GM23248 (cell line): ENCODE measurements at regions not wholly inside any gene's neighbourhood (a gene's known extent, or its start where the extent isn't known, plus 50 kb on each side); places are given as distances from the start of the nearest gene placed in this dataset.

Source experiments
- DNase-seq: peaks from one replicate; pipeline ENCODE4 v3.0.0-alpha.2; 2015
- H2AFZ ChIP-seq: fragments of 200-600 bp; sonication (generic); 2 replicates; pipeline ENCODE4 v1.6.1; 2016; ENCODE audit warnings: antibody characterized with exemption
- H3F3A ChIP-seq: fragments of 200-600 bp; sonication (generic); 2 replicates; pipeline ENCODE4 v1.6.1; 2016; ENCODE audit warnings: mild to moderate bottlenecking, antibody characterized with exemption, mixed run types; ENCODE audit not compliant: insufficient read depth
- H3K27ac ChIP-seq: fragments of 200-600 bp; sonication (generic); 2 replicates; pipeline ENCODE4 v1.5.1; 2016; ENCODE audit warnings: mild to moderate bottlenecking
- H3K27me3 ChIP-seq: fragments of 200-600 bp; sonication (generic); replicated peaks from 2 replicates; pipeline ENCODE4 v1.6.1; 2016; ENCODE audit warnings: mild to moderate bottlenecking; ENCODE audit not compliant: insufficient read depth
- H3K36me3 ChIP-seq: fragments of 200-600 bp; sonication (generic); 2 replicates; pipeline ENCODE4 v1.6.1; 2016; ENCODE audit warnings: low read depth, mild to moderate bottlenecking
- H3K4me1 ChIP-seq: fragments of 200-600 bp; sonication (generic); 2 replicates; pipeline ENCODE4 v1.6.1; 2016; ENCODE audit warnings: mild to moderate bottlenecking; ENCODE audit not compliant: insufficient read depth
- H3K4me2 ChIP-seq: fragments of 200-600 bp; sonication (generic); one replicate; pipeline ENCODE4 v1.6.1; 2016; ENCODE audit warnings: mild to moderate bottlenecking; ENCODE audit not compliant: unreplicated experiment
- H3K4me3 ChIP-seq: fragments of 200-600 bp; sonication (generic); 2 replicates; pipeline ENCODE4 v1.5.1; 2016; ENCODE audit warnings: mild to moderate bottlenecking
- H3K79me2 ChIP-seq: fragments of 200-600 bp; sonication (generic); 2 replicates; pipeline ENCODE4 v1.6.1; 2016; ENCODE audit warnings: mild to moderate bottlenecking; ENCODE audit not compliant: insufficient read depth
- H3K9ac ChIP-seq: fragments of 200-600 bp; sonication (generic); 2 replicates; pipeline ENCODE4 v1.6.1; 2016; ENCODE audit warnings: mild to moderate bottlenecking
- H3K9me2 ChIP-seq: fragments of 200-600 bp; sonication (generic); 2 replicates; pipeline ENCODE4 v1.6.1; 2016; ENCODE audit warnings: mixed run types, mild to moderate bottlenecking, moderate library complexity; ENCODE audit not compliant: insufficient read depth
- H3K9me3 ChIP-seq: fragments of 200-600 bp; sonication (generic); one replicate; pipeline ENCODE4 v1.6.1; 2017; ENCODE audit warnings: low read depth
- H4K20me1 ChIP-seq: fragments of 200-600 bp; sonication (generic); 2 replicates; pipeline ENCODE4 v1.6.0; 2016; ENCODE audit not compliant: insufficient read depth
- EZH2 ChIP-seq: fragments of 200-600 bp; sonication (generic); IDR thresholded peaks from 2 replicates; pipeline ENCODE4 v1.6.1; 2018; ENCODE audit warnings: antibody characterized with exemption, mild to moderate bottlenecking; ENCODE audit not compliant: insufficient read depth, poor library complexity, severe bottlenecking
- EZH2phosphoT487 ChIP-seq: fragments of 200-600 bp; sonication (generic); IDR thresholded peaks from 2 replicates; pipeline ENCODE4 v1.6.1; 2018; ENCODE audit warnings: antibody characterized with exemption, moderate library complexity, mild to moderate bottlenecking, low read depth; ENCODE audit not compliant: insufficient read depth
- WGBS, 2 experiments: methylation state at CpG; one replicate each; pipeline ENCODE4 v1.1.6; 2015 to 2017; ENCODE audit warnings: low lambda C conversion rate in 2 of 2, low coverage in 1 of 2; ENCODE audit errors: missing lambda C conversion rate in 2 of 2; 5-methylcytosine and 5-hydroxymethylcytosine counted together
- in situ Hi-C: fragments of 300-500 bp; cut with MboI; formaldehyde crosslinking; loops from 2 replicates; pipeline ENCODE4 v1.15.0; 2020

- Histone ChIP-seq H3K27ac (no peak overlapping the region), H3K9me2 (no peaks in the 10 kb centered on the region), H3K27me3 (no peaks in the 10 kb centered on the region), H3K4me2 (no peak overlapping the region), H3K9me3 (no peaks in the 10 kb centered on the region), H3K4me1 (no peaks in the 10 kb centered on the region), H2AFZ (no peak overlapping the region), H3K36me3 (no peaks in the 10 kb centered on the region), H3K4me3 (no peak overlapping the region), H3K79me2 (peaks cover 51% of the 10 kb centered on the region), H3F3A (no peaks in the 10 kb centered on the region), H3K9ac (no peak overlapping the region), H4K20me1 (no peaks in the 10 kb centered on the region)
- TF ChIP-seq EZH2 (no peak), EZH2phosphoT487 (no peak)
- 84 to 87% methylated on average over 5 of the region's 5 CpGs for WGBS, 2 experiments
- no peak for DNase-seq
- in situ Hi-C loops, result no loop called here
These were observed 211.7 kb downstream of the GLI2 start for GRCh38 chr2:120947327-120947726.

DNA sequence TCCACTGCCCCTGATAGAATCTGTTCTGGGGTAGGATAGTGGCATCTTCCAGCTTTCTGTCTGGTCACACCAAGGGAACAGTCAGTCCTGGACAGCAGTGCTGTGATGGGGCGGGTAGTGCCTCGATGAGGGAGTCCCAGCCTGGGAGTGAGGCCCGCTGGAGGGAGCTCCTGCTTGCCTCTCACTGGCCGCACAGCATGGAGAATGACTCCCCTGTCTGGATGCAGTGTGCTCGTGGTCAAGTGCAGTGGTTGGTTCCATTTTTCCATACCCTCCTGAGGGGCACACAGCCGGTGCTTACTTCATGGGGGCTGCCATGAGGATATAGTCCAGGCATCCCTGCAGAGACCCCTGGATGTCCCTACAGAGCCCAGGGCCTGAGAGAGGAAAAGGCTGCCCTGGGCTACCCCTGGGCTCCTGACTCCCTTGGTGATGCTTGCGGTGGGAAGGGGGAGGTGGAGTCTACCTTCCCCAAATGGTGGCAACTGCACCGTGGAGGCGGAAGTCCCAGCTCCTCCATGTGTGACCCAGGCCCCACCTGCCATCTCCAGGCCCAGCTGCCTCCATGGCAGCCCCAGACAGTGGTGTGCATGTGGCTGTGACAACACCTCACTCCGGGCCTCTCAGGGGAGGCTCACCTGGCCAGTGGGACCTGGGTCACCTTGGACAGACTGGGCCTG lies 212.5 kb downstream of the GLI2 start:
- H3F3A ChIP-seq, result no peaks in the 10 kb centered on the region
- H3K27ac ChIP-seq, result no peak overlapping the region
- H3K4me3 ChIP-seq, result no peak overlapping the region
- H3K4me1 ChIP-seq, result no peaks in the 10 kb centered on the region
- H3K4me2 ChIP-seq, result no peak overlapping the region
- WGBS, 2 experiments, result 88 to 89% methylated on average over 10 of the region's 10 CpGs
- H3K79me2 ChIP-seq, result peaks cover 44% of the 10 kb centered on the region
- H3K36me3 ChIP-seq, result no peaks in the 10 kb centered on the region
- no peaks in the 10 kb centered on the region for H4K20me1 ChIP-seq
- H3K9me3 ChIP-seq, result no peaks in the 10 kb centered on the region
- H3K9me2 ChIP-seq, result no peaks in the 10 kb centered on the region
- TF ChIP-seq EZH2phosphoT487 (no peak), EZH2 (no peak)
- no peak overlapping the region for H3K9ac ChIP-seq
- in situ Hi-C loops, result no loop called here
- no peaks in the 10 kb centered on the region for H3K27me3 ChIP-seq
- no peak for DNase-seq
- H2AFZ ChIP-seq, result no peak overlapping the region

GRCh38 chr2:120948662-120949011 lies 213.0 kb downstream of the GLI2 start:
- H3K36me3 ChIP-seq, result no peaks in the 10 kb centered on the region
- H4K20me1 ChIP-seq, result no peaks in the 10 kb centered on the region

DNA sequence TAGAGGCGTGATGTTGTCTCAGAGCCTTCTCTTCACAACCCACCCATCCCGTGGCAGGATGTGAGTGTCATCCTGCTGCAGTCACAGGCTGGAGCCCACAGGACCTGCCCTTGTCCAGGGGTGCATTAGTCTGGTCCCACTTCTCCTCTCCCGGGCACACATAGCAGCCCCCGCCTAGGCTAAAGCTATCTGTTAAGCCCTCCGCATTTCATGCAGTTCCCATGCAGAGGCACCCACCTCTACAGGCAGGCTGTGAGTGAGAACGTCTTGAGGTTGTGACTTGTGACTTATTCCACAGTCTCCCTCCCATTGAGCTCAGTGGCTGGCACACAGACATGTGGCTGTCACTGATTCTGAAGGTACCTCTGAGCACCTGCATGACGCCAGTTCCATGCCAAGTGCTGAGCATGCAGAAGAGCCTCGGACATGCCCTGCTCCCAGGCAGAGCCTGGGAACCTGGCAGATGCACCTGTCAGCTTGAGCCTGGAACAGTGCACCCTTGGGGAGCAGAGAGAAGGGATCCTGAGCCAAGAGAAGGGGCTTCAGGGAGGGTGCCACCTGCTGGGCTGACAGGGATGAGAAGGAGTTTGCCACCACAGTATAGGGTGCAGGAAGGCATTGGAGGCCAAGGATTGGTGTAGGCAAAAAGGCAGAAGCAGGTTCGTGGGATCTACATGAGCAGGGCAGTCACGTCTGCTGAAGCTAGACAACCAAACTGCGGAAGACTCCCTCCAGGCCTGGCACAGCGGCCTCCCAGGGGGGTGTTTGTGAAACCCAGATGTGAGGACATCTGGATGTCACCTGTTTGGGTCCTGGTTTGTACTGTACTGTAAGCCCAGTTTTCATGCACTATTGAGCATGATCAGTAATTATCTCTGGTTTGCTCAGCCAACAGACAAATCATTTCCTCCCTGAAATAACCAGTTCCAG lies 213.6 kb downstream of the GLI2 start:
- H4K20me1 ChIP-seq, result no peaks in the 10 kb centered on the region
- no peaks in the 10 kb centered on the region for H3K9me2 ChIP-seq
- in situ Hi-C loops, result no loop called here
- no peak overlapping the region for H2AFZ ChIP-seq
- 94 to 95% methylated on average over 12 of the region's 12 CpGs for WGBS, 2 experiments
- H3K27ac ChIP-seq, result no peak overlapping the region
- H3K9me3 ChIP-seq, result no peaks in the 10 kb centered on the region
- H3K36me3 ChIP-seq, result no peaks in the 10 kb centered on the region
- no peak overlapping the region for H3K9ac ChIP-seq
- no peak overlapping the region for H3K4me2 ChIP-seq
- H3K27me3 ChIP-seq, result no peaks in the 10 kb centered on the region
- H3K4me3 ChIP-seq, result no peak overlapping the region
- peaks cover 35% of the 10 kb centered on the region for H3K79me2 ChIP-seq
- peak; percentile 12 for DNase-seq
- TF ChIP-seq EZH2, result no peak
- TF ChIP-seq EZH2phosphoT487, result no peak
- H3F3A ChIP-seq, result no peaks in the 10 kb centered on the region
- H3K4me1 ChIP-seq, result no peaks in the 10 kb centered on the region

More at GRCh38 chr2:120948662-120949011, 213.0 kb downstream of the GLI2 start:
- no peaks in the 10 kb centered on the region for H3K9me3 ChIP-seq
- H3K9me2 ChIP-seq, result no peaks in the 10 kb centered on the region
- no peak for DNase-seq
- H3K4me2 ChIP-seq, result no peak overlapping the region
- in situ Hi-C loops, result no loop called here
- no peak overlapping the region for H3K27ac ChIP-seq
- H3K4me3 ChIP-seq, result no peak overlapping the region
- peaks cover 39% of the 10 kb centered on the region for H3K79me2 ChIP-seq
- no peaks in the 10 kb centered on the region for H3F3A ChIP-seq
- no peak for TF ChIP-seq EZH2
- no peak for TF ChIP-seq EZH2phosphoT487
- WGBS, 2 experiments, result 83 to 86% methylated on average over 8 of the region's 8 CpGs
- H3K4me1 ChIP-seq, result no peaks in the 10 kb centered on the region
- no peaks in the 10 kb centered on the region for H3K27me3 ChIP-seq
- no peak overlapping the region for H3K9ac ChIP-seq
- H2AFZ ChIP-seq, result no peak overlapping the region
